CD4-positive, alpha-beta T cell treated with Interleukin-17A for 4 hours (primary cell): ENCODE measurements at regions not wholly inside any gene's neighbourhood (a gene's known extent, or its start where the extent isn't known, plus 50 kb on each side); places are given as distances from the start of the nearest gene placed in this dataset.
A peak's percentile ranks its signal among the peaks of the same experiment; 100 is the strongest.
"Not testable (repeated sequence)": the region's sequence is repeated elsewhere in the genome, so short reads cannot be mapped to it uniquely, and the experiment has no call there.

ENCODE experiments used
- DNase-seq: peaks from one replicate; pipeline ENCODE4 v3.0.0-alpha.2; 2020; ENCODE audit warnings: mixed read lengths

GRCh38 chr5:1731091-1731639, 68.5 kb downstream of the MRPL36 start:
- DNase-seq = no peak

GRCh38 chr5:1730487-1730847, 69.2 kb downstream of the MRPL36 start:
- DNase-seq = no peak

GRCh38 chr5:1729641-1730486, 69.8 kb downstream of the MRPL36 start:
- no peak for DNase-seq

GRCh38 chr5:1728846-1729245, 70.8 kb downstream of the MRPL36 start:
- DNase-seq = no peak

GRCh38 chr5:1727571-1727970, 72.1 kb downstream of the MRPL36 start:
- no peak for DNase-seq

- DNase-seq = no peak
Observed at GRCh38 chr5:1726956-1727355, 72.7 kb downstream of the MRPL36 start.

- DNase-seq = no peak
Observed at GRCh38 chr5:1726469-1726865, 73.2 kb downstream of the MRPL36 start.

- no peak for DNase-seq
Observed at GRCh38 chr5:1725641-1726468, 73.8 kb downstream of the MRPL36 start.

GRCh38 chr5:1724822-1725602, 74.6 kb downstream of the MRPL36 start:
- DNase-seq = peak; percentile 59

GRCh38 chr5:1723957-1724821, 75.4 kb downstream of the MRPL36 start:
- peak; percentile 12 for DNase-seq

- no peak for DNase-seq
Observed at GRCh38 chr5:1723476-1723875, 76.2 kb downstream of the MRPL36 start.

- no peak for DNase-seq
Observed at GRCh38 chr5:1722877-1723276, 76.8 kb downstream of the MRPL36 start.

- no peak for DNase-seq
Observed at GRCh38 chr5:1720396-1721110, 79.1 kb downstream of the MRPL36 start.

- DNase-seq = no peak
Observed at GRCh38 chr5:1719860-1720259, 79.8 kb downstream of the MRPL36 start.

GRCh38 chr5:1718669-1719068, 81.0 kb downstream of the MRPL36 start:
- no peak for DNase-seq

GRCh38 chr5:1710091-1710490, 89.5 kb downstream of the MRPL36 start:
- DNase-seq = not testable (repeated sequence)

GRCh38 chr5:1709171-1709803, 90.3 kb downstream of the MRPL36 start:
- no peak for DNase-seq

- no peak for DNase-seq
Observed at GRCh38 chr5:1708592-1709141, 91.0 kb downstream of the MRPL36 start.

GRCh38 chr5:1707467-1707866, 92.2 kb downstream of the MRPL36 start:
- no peak for DNase-seq

- DNase-seq = no peak
Observed at GRCh38 chr5:1706428-1706827, 93.2 kb downstream of the MRPL36 start.
